GM12872 (cell line): ENCODE measurements at regions not wholly inside any gene's neighbourhood (a gene's known extent, or its start where the extent isn't known, plus 50 kb on each side); places are given as distances from the start of the nearest gene placed in this dataset.

Experiments
- TF ChIP-seq, protein P1 (sequence below): IDR thresholded peaks from 3 replicates; pipeline ENCODE4 v1.5.1; 2011; ENCODE audit warnings: low read depth, mild to moderate bottlenecking, low read length, moderate library complexity; ENCODE audit not compliant: insufficient read depth

DNA sequence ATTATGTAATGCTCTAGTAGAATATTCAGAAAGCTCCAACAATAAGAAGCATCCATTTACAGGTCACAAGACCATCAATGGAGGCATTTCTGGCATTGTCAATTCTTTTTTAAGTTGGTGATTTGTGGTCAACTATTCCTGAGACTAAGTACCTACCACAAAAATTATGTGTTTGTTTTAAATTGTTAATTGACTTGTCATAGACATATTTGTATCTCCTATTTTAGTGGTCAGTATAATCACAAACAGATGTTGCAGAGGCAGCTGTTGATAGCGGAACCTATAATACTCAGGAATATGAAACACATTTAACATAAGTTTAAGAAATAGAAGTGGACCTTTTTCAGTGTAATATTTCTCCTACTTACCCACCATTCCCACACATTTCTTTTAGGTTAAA is 430.1 kb downstream of the CCDC85A start:
- TF ChIP-seq, protein P1, sequence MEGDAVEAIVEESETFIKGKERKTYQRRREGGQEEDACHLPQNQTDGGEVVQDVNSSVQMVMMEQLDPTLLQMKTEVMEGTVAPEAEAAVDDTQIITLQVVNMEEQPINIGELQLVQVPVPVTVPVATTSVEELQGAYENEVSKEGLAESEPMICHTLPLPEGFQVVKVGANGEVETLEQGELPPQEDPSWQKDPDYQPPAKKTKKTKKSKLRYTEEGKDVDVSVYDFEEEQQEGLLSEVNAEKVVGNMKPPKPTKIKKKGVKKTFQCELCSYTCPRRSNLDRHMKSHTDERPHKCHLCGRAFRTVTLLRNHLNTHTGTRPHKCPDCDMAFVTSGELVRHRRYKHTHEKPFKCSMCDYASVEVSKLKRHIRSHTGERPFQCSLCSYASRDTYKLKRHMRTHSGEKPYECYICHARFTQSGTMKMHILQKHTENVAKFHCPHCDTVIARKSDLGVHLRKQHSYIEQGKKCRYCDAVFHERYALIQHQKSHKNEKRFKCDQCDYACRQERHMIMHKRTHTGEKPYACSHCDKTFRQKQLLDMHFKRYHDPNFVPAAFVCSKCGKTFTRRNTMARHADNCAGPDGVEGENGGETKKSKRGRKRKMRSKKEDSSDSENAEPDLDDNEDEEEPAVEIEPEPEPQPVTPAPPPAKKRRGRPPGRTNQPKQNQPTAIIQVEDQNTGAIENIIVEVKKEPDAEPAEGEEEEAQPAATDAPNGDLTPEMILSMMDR = no peak

GRCh38 chr2:56615760-56616159 is 432.0 kb downstream of the CCDC85A start:
- TF ChIP-seq, protein P1 = no peak

DNA sequence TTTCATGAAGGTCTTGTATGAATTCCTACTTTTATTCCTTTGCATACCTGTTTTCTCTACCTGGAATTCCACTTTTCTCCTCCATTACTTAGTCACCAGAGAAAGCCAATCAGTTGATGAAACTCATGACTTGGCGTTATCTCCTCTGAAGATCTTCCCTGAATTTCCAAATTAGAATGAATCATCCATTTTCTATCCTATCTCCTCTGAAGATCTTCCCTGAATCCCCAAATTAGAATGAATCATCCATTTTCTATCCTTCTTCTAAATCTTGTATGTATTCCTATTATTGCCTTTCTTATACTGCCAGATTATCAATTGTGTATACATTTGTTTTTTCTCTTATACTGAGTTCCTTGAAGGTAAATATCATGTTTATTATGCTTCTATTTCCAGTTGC is 440.4 kb downstream of the CCDC85A start:
- TF ChIP-seq, protein P1 = no peak

- TF ChIP-seq, protein P1 = no peak
Measured at GRCh38 chr2:56626927-56627326, 443.1 kb downstream of the CCDC85A start.

DNA sequence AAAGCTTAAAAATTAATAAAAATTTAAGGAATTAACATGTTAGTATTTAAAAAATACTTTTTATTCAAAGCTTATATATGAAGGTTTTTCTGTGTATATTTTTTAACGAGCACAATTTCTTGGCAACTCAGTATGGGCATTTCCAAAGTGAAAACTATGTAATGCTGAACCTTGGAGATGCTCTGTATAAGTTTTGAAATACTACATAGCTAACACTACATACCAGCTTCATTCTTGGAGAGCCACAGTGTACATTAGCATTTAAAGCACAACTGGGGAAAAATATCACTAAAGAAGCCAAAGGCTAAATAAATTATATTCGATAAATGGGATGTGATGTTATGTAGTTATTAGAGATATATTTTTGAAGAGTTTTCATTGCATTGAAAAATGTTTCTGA is 446.5 kb downstream of the CCDC85A start:
- TF ChIP-seq, protein P1 = no peak

DNA sequence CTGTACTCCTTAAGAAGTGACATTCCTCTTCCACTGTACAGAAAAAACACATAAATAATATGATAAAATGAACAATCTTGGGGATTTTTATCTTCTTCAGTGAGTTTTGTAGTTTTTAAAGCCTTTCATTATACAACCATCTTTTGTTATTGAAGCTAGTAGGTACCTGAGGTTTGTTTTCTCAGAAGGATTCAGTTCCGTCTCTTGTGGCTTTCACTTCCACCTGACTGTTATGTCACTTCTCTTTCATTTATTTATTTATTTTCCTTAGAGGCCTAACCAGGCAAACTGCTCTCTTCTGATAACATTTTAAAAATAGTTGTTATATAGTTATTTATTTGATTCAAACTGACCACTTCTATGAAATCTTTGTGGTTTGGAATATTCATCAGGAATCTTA is 464.2 kb downstream of the CCDC85A start:
- TF ChIP-seq, protein P1 = no peak

DNA sequence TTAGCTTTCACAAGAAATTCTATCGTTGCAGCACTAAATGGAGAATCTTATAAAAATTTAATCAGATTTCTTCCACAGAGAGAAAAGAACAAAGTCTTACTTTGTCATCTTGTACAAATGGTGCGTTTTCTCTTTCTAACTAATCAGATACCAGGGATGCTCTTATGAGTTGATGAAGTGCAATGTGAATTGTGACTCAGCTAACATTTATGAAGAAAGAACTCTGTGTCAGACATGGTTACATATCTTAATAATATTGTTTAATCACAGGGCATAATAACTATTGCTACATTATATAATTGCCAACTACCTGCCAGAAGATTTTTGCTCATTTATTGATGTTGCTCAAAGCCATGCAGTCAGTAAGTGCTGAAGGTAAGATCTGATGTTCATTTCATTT is 465.0 kb downstream of the CCDC85A start:
- TF ChIP-seq, protein P1 = no peak

DNA sequence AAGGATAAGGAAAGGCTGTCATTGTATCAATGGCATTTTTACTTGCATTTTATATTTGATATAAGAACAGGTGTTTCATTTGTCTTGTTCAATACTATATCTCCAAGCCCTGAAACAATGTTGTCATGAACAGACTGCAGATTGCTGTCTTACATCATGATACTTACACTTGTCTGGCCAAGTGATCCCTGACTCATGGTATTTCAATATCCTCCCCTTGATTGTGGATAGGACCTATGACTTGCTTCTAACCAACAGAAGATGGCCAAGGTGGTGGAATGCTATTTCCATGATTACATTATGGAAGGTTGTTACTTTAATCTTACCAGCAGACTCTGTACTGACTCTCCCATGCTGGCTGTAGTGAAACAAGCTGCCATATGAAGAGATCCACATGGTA is 471.1 kb downstream of the CCDC85A start:
- TF ChIP-seq, protein P1 = no peak
